BLaER1 treated with 17β-estradiol and CSF1 and Interleukin-3, amounts not matched to agents 10 nM and 100 nM (cell line): ENCODE measurements at regions not wholly inside any gene's neighbourhood (a gene's known extent, or its start where the extent isn't known, plus 50 kb on each side); places are given as distances from the start of the nearest gene placed in this dataset.

Experiments
- H3K27ac ChIP-seq, 11 experiments: shearing (Covaris generic); formaldehyde crosslinking; 2 replicates each; pipeline ENCODE4 v1.8.1; 2022
- H3K27me3 ChIP-seq, 11 experiments: shearing (Covaris generic); formaldehyde crosslinking; 2 replicates each; pipeline ENCODE4 v1.8.1; 2022
- H3K36me3 ChIP-seq, 11 experiments: shearing (Covaris generic); formaldehyde crosslinking; 2 replicates each; pipeline ENCODE4 v1.8.1; 2022
- H3K4me1 ChIP-seq, 10 experiments: shearing (Covaris generic); formaldehyde crosslinking; 2 replicates each; pipeline ENCODE4 v1.8.1; 2022
- H3K4me2 ChIP-seq, 11 experiments: shearing (Covaris generic); formaldehyde crosslinking; 2 replicates each; pipeline ENCODE4 v1.8.1; 2022
- H3K4me3 ChIP-seq, 10 experiments: shearing (Covaris generic); formaldehyde crosslinking; 2 replicates each; pipeline ENCODE4 v1.8.1; 2022
- H3K9ac ChIP-seq, 11 experiments: shearing (Covaris generic); formaldehyde crosslinking; 2 replicates each; pipeline ENCODE4 v1.8.1; 2022
- H3K9me3 ChIP-seq, 11 experiments: shearing (Covaris generic); formaldehyde crosslinking; replicated peaks in 1 of 11; 2 replicates each; pipeline ENCODE4 v1.8.1; 2022
- H4K20me1 ChIP-seq, 11 experiments: shearing (Covaris generic); formaldehyde crosslinking; 2 replicates each; pipeline ENCODE4 v1.8.1; 2022
- Cebpa-rat ChIP-seq, 11 experiments: shearing (Covaris generic); IDR thresholded peaks; 2 replicates each; pipeline ENCODE4 v1.8.1; 2022

- H3K4me2 ChIP-seq, result peak overlapping the region in 3 of 11 experiments; percentile 9 to 84 (median 79); a peak in 4 of 22 replicates
- H3K4me3 ChIP-seq, result no peak overlapping the region
- peaks cover 20 to 39% (median 29%) of the 10 kb centered on the region in 10 experiments for H3K4me1 ChIP-seq
- no peak overlapping the region for H3K9ac ChIP-seq
- no peaks in the 10 kb centered on the region for H3K27me3 ChIP-seq
- H3K27ac ChIP-seq, result peak overlapping the region in 1 of 11 experiments; percentile 70; a peak in 1 of 22 replicates
- no peak for TF ChIP-seq Cebpa-rat (IDR thresholded peaks at IDR 0.05)
- H4K20me1 ChIP-seq, result no peaks in the 10 kb centered on the region
- 0 out of 22 replicates have a peak, but pooled peaks cover 0 to 6% (median 0%) of the 10 kb centered on the region in 11 experiments for H3K9me3 ChIP-seq
- no peaks in the 10 kb centered on the region for H3K36me3 ChIP-seq
Measured at GRCh38 chr15:92565351-92566125, 90.0 kb downstream of the FAM174B start.

- TF ChIP-seq Cebpa-rat (IDR thresholded peaks at IDR 0.05), result no peak
- no peaks in the 10 kb centered on the region for H3K36me3 ChIP-seq
Measured at GRCh38 chr15:92561754-92562153, 93.8 kb downstream of the FAM174B start.

GRCh38 chr15:92553317-92553716 lies 102.3 kb downstream of the FAM174B start:
- no peak overlapping the region for H3K9ac ChIP-seq
- H4K20me1 ChIP-seq, result no peaks in the 10 kb centered on the region
- no peaks in the 10 kb centered on the region for H3K27me3 ChIP-seq
- no peak overlapping the region for H3K4me2 ChIP-seq
- no peak overlapping the region for H3K4me3 ChIP-seq
- no peaks in the 10 kb centered on the region for H3K36me3 ChIP-seq
- TF ChIP-seq Cebpa-rat (IDR thresholded peaks at IDR 0.05), result no peak
- no peaks in the 10 kb centered on the region for H3K4me1 ChIP-seq
- H3K27ac ChIP-seq, result no peak overlapping the region
- H3K9me3 ChIP-seq, result 0 out of 22 replicates have a peak, but pooled peaks cover 0 to 6% (median 0%) of the 10 kb centered on the region in 11 experiments

More at GRCh38 chr15:92561754-92562153, 93.8 kb downstream of the FAM174B start:
- H3K9me3 ChIP-seq, result 0 out of 22 replicates have a peak, but pooled peaks cover 0 to 6% (median 0%) of the 10 kb centered on the region in 11 experiments
- no peaks in the 10 kb centered on the region for H4K20me1 ChIP-seq
- H3K9ac ChIP-seq, result no peak overlapping the region
- no peaks in the 10 kb centered on the region for H3K27me3 ChIP-seq
- H3K27ac ChIP-seq, result no peak overlapping the region
- H3K4me3 ChIP-seq, result no peak overlapping the region
- H3K4me1 ChIP-seq, result peaks cover 20 to 33% (median 28%) of the 10 kb centered on the region in 10 experiments
- no peak overlapping the region for H3K4me2 ChIP-seq

GRCh38 chr15:92545996-92546395 lies 109.6 kb downstream of the FAM174B start:
- no peak for TF ChIP-seq Cebpa-rat (IDR thresholded peaks at IDR 0.05)
- Histone ChIP-seq H3K36me3 (no peaks in the 10 kb centered on the region), H3K27me3 (no peaks in the 10 kb centered on the region), H3K9ac (no peak overlapping the region), H3K4me1 (no peaks in the 10 kb centered on the region), H3K9me3 (peaks cover 6 to 23% (median 9%) of the 10 kb centered on the region in 11 experiments; a peak in 20 of 22 replicates), H4K20me1 (no peaks in the 10 kb centered on the region), H3K27ac (no peak overlapping the region), H3K4me2 (no peak overlapping the region), H3K4me3 (no peak overlapping the region)

GRCh38 chr15:92541291-92542200 lies 114.0 kb downstream of the FAM174B start:
- H3K27me3 ChIP-seq, result no peaks in the 10 kb centered on the region
- no peak overlapping the region for H3K4me2 ChIP-seq
- no peak for TF ChIP-seq Cebpa-rat (IDR thresholded peaks at IDR 0.05)
- no peak overlapping the region for H3K9ac ChIP-seq
- H3K9me3 ChIP-seq, result peaks cover 16 to 41% (median 25%) of the 10 kb centered on the region in 11 experiments; a peak in 21 of 22 replicates
- H3K4me1 ChIP-seq, result no peaks in the 10 kb centered on the region
- no peak overlapping the region for H3K4me3 ChIP-seq
- no peak overlapping the region for H3K27ac ChIP-seq
- H4K20me1 ChIP-seq, result no peaks in the 10 kb centered on the region
- no peaks in the 10 kb centered on the region for H3K36me3 ChIP-seq

- Histone ChIP-seq H3K4me2 (no peak overlapping the region), H3K9me3 (peaks cover 41 to 64% (median 50%) of the 10 kb centered on the region in 11 experiments), H3K9ac (no peak overlapping the region), H4K20me1 (no peaks in the 10 kb centered on the region), H3K27ac (no peak overlapping the region), H3K4me1 (no peaks in the 10 kb centered on the region), H3K27me3 (no peaks in the 10 kb centered on the region), H3K36me3 (0 out of 22 replicates have a peak, but pooled peaks cover 0 to 4% (median 0%) of the 10 kb centered on the region in 11 experiments), H3K4me3 (no peak overlapping the region)
- no peak for TF ChIP-seq Cebpa-rat (IDR thresholded peaks at IDR 0.05)
Measured at GRCh38 chr15:92538115-92538514, 117.5 kb downstream of the FAM174B start.

- Histone ChIP-seq H3K27me3 (no peaks in the 10 kb centered on the region), H3K4me3 (no peak overlapping the region), H3K9me3 (peaks cover 33 to 48% (median 41%) of the 10 kb centered on the region in 11 experiments)
Measured at GRCh38 chr15:92533298-92533697, 122.3 kb downstream of the FAM174B start.

GRCh38 chr15:92531406-92531805 lies 124.2 kb downstream of the FAM174B start:
- H3K36me3 ChIP-seq, result 0 out of 22 replicates have a peak, but pooled peaks cover 0 to 4% (median 0%) of the 10 kb centered on the region in 11 experiments
- no peaks in the 10 kb centered on the region for H3K4me1 ChIP-seq
- no peak overlapping the region for H3K4me3 ChIP-seq
- no peak overlapping the region for H3K4me2 ChIP-seq
- no peaks in the 10 kb centered on the region for H3K27me3 ChIP-seq
- no peak overlapping the region for H3K9ac ChIP-seq
- H4K20me1 ChIP-seq, result no peaks in the 10 kb centered on the region
- peaks cover 33 to 54% (median 49%) of the 10 kb centered on the region in 11 experiments for H3K9me3 ChIP-seq
- H3K27ac ChIP-seq, result no peak overlapping the region
- TF ChIP-seq Cebpa-rat (IDR thresholded peaks at IDR 0.05), result no peak

More at GRCh38 chr15:92533298-92533697, 122.3 kb downstream of the FAM174B start:
- Histone ChIP-seq H3K4me2 (no peak overlapping the region), H3K9ac (no peak overlapping the region), H3K27ac (no peak overlapping the region), H3K4me1 (no peaks in the 10 kb centered on the region), H4K20me1 (no peaks in the 10 kb centered on the region), H3K36me3 (0 out of 22 replicates have a peak, but pooled peaks cover 0 to 4% (median 0%) of the 10 kb centered on the region in 11 experiments)
- no peak for TF ChIP-seq Cebpa-rat (IDR thresholded peaks at IDR 0.05)

- Histone ChIP-seq H3K9ac (no peak overlapping the region), H3K4me3 (no peak overlapping the region), H3K9me3 (peaks cover 14 to 32% (median 24%) of the 10 kb centered on the region in 11 experiments), H3K4me2 (no peak overlapping the region), H3K4me1 (peaks cover 0 to 4% (median 0%) of the 10 kb centered on the region in 10 experiments; a peak in 2 of 20 replicates), H3K27me3 (no peaks in the 10 kb centered on the region), H3K36me3 (no peaks in the 10 kb centered on the region), H4K20me1 (no peaks in the 10 kb centered on the region), H3K27ac (no peak overlapping the region)
- no peak for TF ChIP-seq Cebpa-rat (IDR thresholded peaks at IDR 0.05)
Measured at GRCh38 chr15:92528736-92529135, 126.8 kb downstream of the FAM174B start.
